Frontal cortex (tissue), 3 donors: ENCODE measurements at regions not wholly inside any gene's neighbourhood (a gene's known extent, or its start where the extent isn't known, plus 50 kb on each side); places are given as distances from the start of the nearest gene placed in this dataset.
"Not testable (repeated sequence)": the region's sequence is repeated elsewhere in the genome, so short reads cannot be mapped to it uniquely, and the experiment has no call there.

Experiments
- DNase-seq, 2 donors: peaks; one replicate each; pipeline ENCODE4 v3.0.0; 2012; ENCODE audit warnings: low spot score in 2 of 2
- FAIRE-seq: peaks from 2 replicates; lab custom pipeline; 2012; peaks lifted over from hg19 to GRCh38; lab: Jason Lieb, UNC
- donor health status: control.
- donor health status: control.
- donor health status: control.

GRCh38 chr20:29687438-29687837 lies 1570.0 kb upstream of the DEFB115 start:
- FAIRE-seq, result no peak

GRCh38 chr20:29689411-29690225 lies 1567.8 kb upstream of the DEFB115 start:
- DNase-seq (no peak), FAIRE-seq (no peak)

More at GRCh38 chr20:29687438-29687837, 1570.0 kb upstream of the DEFB115 start:
- no peak for DNase-seq

GRCh38 chr20:29690274-29690673 lies 1567.2 kb upstream of the DEFB115 start:
- DNase-seq (no peak), FAIRE-seq (no peak)

GRCh38 chr20:29740601-29740950 lies 1516.9 kb upstream of the DEFB115 start:
- FAIRE-seq (no peak), DNase-seq (no peak)

- DNase-seq, result no peak
- no peak for FAIRE-seq
Measured at GRCh38 chr20:29740951-29741593, 1516.4 kb upstream of the DEFB115 start.

- FAIRE-seq, result no peak
- DNase-seq, result peak in 1 of 2 donors; percentile 23
Measured at GRCh38 chr20:29741594-29741893, 1515.9 kb upstream of the DEFB115 start.

GRCh38 chr20:29741894-29742698 lies 1515.4 kb upstream of the DEFB115 start:
- DNase-seq, result peak in 1 of 2 donors; percentile 46
- no peak for FAIRE-seq

GRCh38 chr20:29742699-29743100 lies 1514.8 kb upstream of the DEFB115 start:
- DNase-seq, result peak in 1 of 2 donors; percentile 24
- FAIRE-seq, result no peak

- no peak for DNase-seq
- FAIRE-seq, result no peak
Measured at GRCh38 chr20:29743101-29743931, 1514.1 kb upstream of the DEFB115 start.

GRCh38 chr20:29744071-29744470 lies 1513.4 kb upstream of the DEFB115 start:
- DNase-seq, result no peak
- no peak for FAIRE-seq

- FAIRE-seq, DNase-seq: not testable (repeated sequence)
Measured at GRCh38 chr20:29745534-29746245, 1511.8 kb upstream of the DEFB115 start.

- FAIRE-seq (no peak), DNase-seq (no peak)
Measured at GRCh38 chr20:29750268-29750899, 1507.1 kb upstream of the DEFB115 start.

- FAIRE-seq, DNase-seq: not testable (repeated sequence)
Measured at GRCh38 chr20:29752644-29753425, 1504.6 kb upstream of the DEFB115 start.

- DNase-seq, FAIRE-seq: not testable (repeated sequence)
Measured at GRCh38 chr20:29753426-29753746, 1504.1 kb upstream of the DEFB115 start.

GRCh38 chr20:29753879-29754278 lies 1503.6 kb upstream of the DEFB115 start:
- not testable (repeated sequence) for DNase-seq, FAIRE-seq

GRCh38 chr20:29755854-29756498 lies 1501.5 kb upstream of the DEFB115 start:
- FAIRE-seq, DNase-seq: not testable (repeated sequence)

GRCh38 chr20:29756664-29757063 lies 1500.8 kb upstream of the DEFB115 start:
- DNase-seq, result no peak
- no peak for FAIRE-seq
